ENCODE measurements at regions not wholly inside any gene's neighbourhood (a gene's known extent, or its start where the extent isn't known, plus 50 kb on each side); places are given as distances from the start of the nearest gene placed in this dataset.

- TF ChIP-seq POLR2AphosphoS5 (IDR thresholded peaks at IDR 0.05; ENCODE audit: low read depth, low read length) (no peak), SIN3A (IDR thresholded peaks at IDR 0.05; ENCODE audit: borderline replicate concordance, insufficient read depth, low read length) (no peak), TAF1 (IDR thresholded peaks at IDR 0.05; ENCODE audit: borderline replicate concordance, insufficient read depth, low read length) (no peak), REST (IDR thresholded peaks at IDR 0.05; ENCODE audit: insufficient read depth in 1 of 2, low read depth in 2 of 2, low read length in 2 of 2) (no peak)
Observed at GRCh38 chr1:242692988-242693387, 168.5 kb upstream of the PLD5 start.
